ENCODE measurements at regions not wholly inside any gene's neighbourhood (a gene's known extent, or its start where the extent isn't known, plus 50 kb on each side); places are given as distances from the start of the nearest gene placed in this dataset.
"Not testable (repeated sequence)": the region's sequence is repeated elsewhere in the genome, so short reads cannot be mapped to it uniquely, and the experiment has no call there.

GRCh38 chr20:55540486-55540885 lies 464.8 kb downstream of the CBLN4 start:
- no peak overlapping the region for H3K4me3 Mint-ChIP-seq
- H3K4me1 Mint-ChIP-seq (ENCODE audit: low read depth) = no peaks in the 10 kb centered on the region
- no peaks in the 10 kb centered on the region for H3K27me3 Mint-ChIP-seq (ENCODE audit: low read depth)
- no peaks in the 10 kb centered on the region for H3K36me3 Mint-ChIP-seq (ENCODE audit: low read depth)
- ChIA-PET POLR2A (no interaction called here), CTCF (no interaction called here)
- no peak overlapping the region for H3K27ac Mint-ChIP-seq
- DNase-seq (no peak), ATAC-seq (no peak)
- peaks cover 11% of the 10 kb centered on the region for H3K9me3 Mint-ChIP-seq (ENCODE audit: insufficient read depth)

DNA sequence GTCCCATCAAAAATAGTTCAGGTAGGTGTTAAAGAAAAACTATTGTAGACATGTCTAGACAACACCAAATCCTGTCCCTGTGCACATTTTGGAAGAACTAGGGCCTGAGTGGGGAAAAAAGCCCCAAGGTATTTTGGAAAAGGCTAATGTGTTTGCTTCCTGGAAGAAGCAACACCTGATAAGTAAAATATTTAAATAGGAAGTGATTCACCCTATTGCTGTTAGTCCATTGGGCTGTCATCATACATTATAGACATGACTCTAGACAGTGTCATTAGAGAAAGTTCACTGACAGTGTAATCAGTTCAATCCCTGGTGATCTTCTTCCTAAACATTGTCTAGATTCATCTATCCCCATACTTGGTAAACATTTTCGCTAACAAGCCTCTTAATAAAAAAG lies 465.3 kb downstream of the CBLN4 start:
- no peak overlapping the region for H3K27ac Mint-ChIP-seq
- no peaks in the 10 kb centered on the region for H3K27me3 Mint-ChIP-seq (ENCODE audit: low read depth)
- no peak for ATAC-seq
- peaks cover 11% of the 10 kb centered on the region for H3K9me3 Mint-ChIP-seq (ENCODE audit: insufficient read depth)
- H3K4me3 Mint-ChIP-seq = no peak overlapping the region
- no peak for DNase-seq
- ChIA-PET CTCF (no interaction called here), POLR2A (no interaction called here)
- H3K36me3 Mint-ChIP-seq (ENCODE audit: low read depth) = no peaks in the 10 kb centered on the region
- H3K4me1 Mint-ChIP-seq (ENCODE audit: low read depth) = no peaks in the 10 kb centered on the region

- no peak for DNase-seq
- Mint-ChIP-seq H3K36me3 (ENCODE audit: low read depth) (no peaks in the 10 kb centered on the region), H3K4me1 (ENCODE audit: low read depth) (no peaks in the 10 kb centered on the region), H3K27ac (no peak overlapping the region), H3K27me3 (ENCODE audit: low read depth) (no peaks in the 10 kb centered on the region), H3K9me3 (ENCODE audit: insufficient read depth) (peaks cover 11% of the 10 kb centered on the region), H3K4me3 (no peak overlapping the region)
- CTCF ChIA-PET = no interaction called here
- ATAC-seq = no peak
- POLR2A ChIA-PET = no interaction called here
Measured at GRCh38 chr20:55538261-55538908, 466.9 kb downstream of the CBLN4 start.

- H3K27ac Mint-ChIP-seq = no peak overlapping the region
- no peaks in the 10 kb centered on the region for H3K36me3 Mint-ChIP-seq (ENCODE audit: low read depth)
- H3K27me3 Mint-ChIP-seq (ENCODE audit: low read depth) = no peaks in the 10 kb centered on the region
- no peaks in the 10 kb centered on the region for H3K4me1 Mint-ChIP-seq (ENCODE audit: low read depth)
- ChIA-PET CTCF (no interaction called here), POLR2A (no interaction called here)
- no peak overlapping the region for H3K4me3 Mint-ChIP-seq
- DNase-seq = no peak
- ATAC-seq = no peak
- peaks cover 11% of the 10 kb centered on the region for H3K9me3 Mint-ChIP-seq (ENCODE audit: insufficient read depth)
Measured at GRCh38 chr20:55535366-55535765, 470.0 kb downstream of the CBLN4 start.

GRCh38 chr20:55533632-55534031 lies 471.7 kb downstream of the CBLN4 start:
- Mint-ChIP-seq H3K9me3 (ENCODE audit: insufficient read depth) (peaks cover 11% of the 10 kb centered on the region), H3K27me3 (ENCODE audit: low read depth) (no peaks in the 10 kb centered on the region), H3K36me3 (ENCODE audit: low read depth) (no peaks in the 10 kb centered on the region), H3K4me3 (no peak overlapping the region), H3K27ac (no peak overlapping the region), H3K4me1 (ENCODE audit: low read depth) (no peaks in the 10 kb centered on the region)
- ATAC-seq (no peak), DNase-seq (no peak)
- ChIA-PET POLR2A (interaction anchor here (0.7 kb wide), 1 partner anchor 247 kb away, joined by 3 read pairs; no protein-coding TSS in a partner anchor), CTCF (no interaction called here)

DNA sequence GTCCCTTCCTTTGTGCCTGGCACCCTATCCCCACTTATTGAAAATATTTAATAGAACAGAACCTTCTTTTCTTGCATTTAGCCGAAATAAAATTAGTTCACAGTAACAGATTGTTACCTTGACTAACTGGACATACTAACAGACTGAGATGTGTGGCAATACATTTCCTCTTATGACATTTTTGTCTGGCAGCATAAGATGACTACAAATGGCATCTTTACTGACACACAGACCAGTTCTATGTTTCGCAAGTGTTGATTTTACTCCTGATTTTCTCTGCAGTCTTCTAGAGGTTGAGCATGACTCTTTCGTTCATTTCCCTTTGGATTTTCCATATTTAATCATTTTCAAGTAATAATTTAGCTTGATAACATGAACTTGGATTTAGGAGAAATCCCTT lies 474.6 kb downstream of the CBLN4 start:
- Mint-ChIP-seq H3K4me3 (no peak overlapping the region), H3K27me3 (ENCODE audit: low read depth) (no peaks in the 10 kb centered on the region), H3K27ac (no peak overlapping the region), H3K4me1 (ENCODE audit: low read depth) (no peaks in the 10 kb centered on the region), H3K9me3 (ENCODE audit: insufficient read depth) (peaks cover 7% of the 10 kb centered on the region), H3K36me3 (ENCODE audit: low read depth) (no peaks in the 10 kb centered on the region)
- ATAC-seq = no peak
- DNase-seq = no peak
- POLR2A ChIA-PET = no interaction called here
- CTCF ChIA-PET = no interaction called here

- DNase-seq (no peak), ATAC-seq (no peak)
- H3K36me3 Mint-ChIP-seq (ENCODE audit: low read depth) = no peaks in the 10 kb centered on the region
- peaks cover 12% of the 10 kb centered on the region for H3K9me3 Mint-ChIP-seq (ENCODE audit: insufficient read depth)
- H3K27ac Mint-ChIP-seq = no peak overlapping the region
- ChIA-PET POLR2A (no interaction called here), CTCF (no interaction called here)
- no peaks in the 10 kb centered on the region for H3K4me1 Mint-ChIP-seq (ENCODE audit: low read depth)
- no peak overlapping the region for H3K4me3 Mint-ChIP-seq
- H3K27me3 Mint-ChIP-seq (ENCODE audit: low read depth) = no peaks in the 10 kb centered on the region
Measured at GRCh38 chr20:55528482-55528881, 476.8 kb downstream of the CBLN4 start.

DNA sequence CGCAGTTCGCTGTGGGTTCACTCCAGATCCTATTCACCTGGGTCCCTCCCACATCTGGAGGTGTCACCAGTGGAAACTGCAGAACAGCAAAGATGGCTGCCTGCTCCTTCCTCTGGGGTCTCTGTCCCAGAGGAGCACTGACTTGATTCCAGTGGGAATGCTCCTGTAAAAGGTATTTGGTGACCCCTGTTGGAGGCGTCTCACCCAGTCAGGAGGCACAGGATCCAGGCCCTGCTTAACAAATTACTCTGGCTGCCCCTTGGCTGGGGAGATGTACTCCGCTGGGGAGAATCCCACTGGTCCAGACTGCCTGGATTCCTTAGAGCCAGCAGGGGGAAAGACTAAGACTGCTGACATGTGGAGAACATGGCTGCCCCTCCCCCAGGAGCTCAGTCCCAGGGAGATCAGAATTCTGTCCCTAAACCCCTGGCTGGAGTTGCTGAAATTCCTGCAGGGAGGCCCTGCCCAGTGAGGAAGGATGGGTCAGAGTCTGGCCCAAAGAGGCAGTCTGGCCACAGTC lies 483.0 kb downstream of the CBLN4 start:
- POLR2A ChIA-PET = no interaction called here
- CTCF ChIA-PET = no interaction called here
- peaks cover 8% of the 10 kb centered on the region for H3K9me3 Mint-ChIP-seq (ENCODE audit: insufficient read depth)
- H3K4me1 Mint-ChIP-seq (ENCODE audit: low read depth) = no peaks in the 10 kb centered on the region
- no peaks in the 10 kb centered on the region for H3K27me3 Mint-ChIP-seq (ENCODE audit: low read depth)
- ATAC-seq (no peak), DNase-seq (no peak)
- H3K27ac Mint-ChIP-seq = no peak overlapping the region
- H3K36me3 Mint-ChIP-seq (ENCODE audit: low read depth) = no peaks in the 10 kb centered on the region
- H3K4me3 Mint-ChIP-seq = no peak overlapping the region

DNA sequence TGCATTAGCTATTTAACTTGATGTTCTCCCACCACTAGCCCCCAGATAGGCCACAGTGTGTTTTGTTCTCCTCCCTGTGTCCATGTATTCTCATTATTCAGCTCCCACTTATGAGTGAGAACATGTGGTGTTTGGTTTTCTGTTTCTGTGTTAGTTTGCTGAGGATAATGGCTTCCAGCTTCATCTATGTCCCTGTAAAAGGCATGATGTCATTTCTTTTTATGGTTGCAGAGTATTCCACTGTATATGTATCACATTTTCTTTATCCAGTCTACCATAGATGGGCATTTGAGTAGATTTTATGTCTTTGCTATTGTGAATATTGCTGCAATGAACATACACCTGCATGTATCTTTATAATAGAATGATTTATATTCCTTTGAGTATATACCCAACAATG lies 487.7 kb downstream of the CBLN4 start:
- POLR2A ChIA-PET; H3K9me3 Mint-ChIP-seq (ENCODE audit: insufficient read depth); H3K4me1 Mint-ChIP-seq (ENCODE audit: low read depth); H3K27ac Mint-ChIP-seq; ATAC-seq; CTCF ChIA-PET; H3K36me3 Mint-ChIP-seq (ENCODE audit: low read depth); H3K4me3 Mint-ChIP-seq; DNase-seq; H3K27me3 Mint-ChIP-seq (ENCODE audit: low read depth): not testable (repeated sequence)

GRCh38 chr20:55515832-55516231 lies 489.5 kb downstream of the CBLN4 start:
- Mint-ChIP-seq H3K27ac (no peak overlapping the region), H3K27me3 (ENCODE audit: low read depth) (no peaks in the 10 kb centered on the region), H3K4me3 (no peak overlapping the region), H3K4me1 (ENCODE audit: low read depth) (no peaks in the 10 kb centered on the region), H3K9me3 (ENCODE audit: insufficient read depth) (no peaks in the 10 kb centered on the region), H3K36me3 (ENCODE audit: low read depth) (no peaks in the 10 kb centered on the region)
- ChIA-PET POLR2A (no interaction called here), CTCF (no interaction called here)
- ATAC-seq = no peak
- DNase-seq = no peak

- ChIA-PET CTCF (no interaction called here), POLR2A (no interaction called here)
- Mint-ChIP-seq H3K4me3 (no peak overlapping the region), H3K27me3 (ENCODE audit: low read depth) (no peaks in the 10 kb centered on the region), H3K27ac (no peak overlapping the region), H3K4me1 (ENCODE audit: low read depth) (no peaks in the 10 kb centered on the region), H3K9me3 (ENCODE audit: insufficient read depth) (no peaks in the 10 kb centered on the region), H3K36me3 (ENCODE audit: low read depth) (no peaks in the 10 kb centered on the region)
- DNase-seq (no peak), ATAC-seq (no peak)
Measured at GRCh38 chr20:55514531-55514930, 490.8 kb downstream of the CBLN4 start.

- Mint-ChIP-seq H3K4me3 (no peak overlapping the region), H3K4me1 (ENCODE audit: low read depth) (no peaks in the 10 kb centered on the region)
- CTCF ChIA-PET = no interaction called here
Measured at GRCh38 chr20:55513954-55514353, 491.4 kb downstream of the CBLN4 start.

GRCh38 chr20:55500130-55500529 lies 505.2 kb downstream of the CBLN4 start:
- DNase-seq = no peak
- H3K9me3 Mint-ChIP-seq (ENCODE audit: insufficient read depth) = peaks cover 9% of the 10 kb centered on the region

More at GRCh38 chr20:55513954-55514353, 491.4 kb downstream of the CBLN4 start:
- DNase-seq (no peak), ATAC-seq (no peak)
- H3K36me3 Mint-ChIP-seq (ENCODE audit: low read depth) = no peaks in the 10 kb centered on the region
- POLR2A ChIA-PET = no interaction called here
- H3K27ac Mint-ChIP-seq = no peak overlapping the region
- H3K27me3 Mint-ChIP-seq (ENCODE audit: low read depth) = no peaks in the 10 kb centered on the region
- H3K9me3 Mint-ChIP-seq (ENCODE audit: insufficient read depth) = no peaks in the 10 kb centered on the region

More at GRCh38 chr20:55500130-55500529, 505.2 kb downstream of the CBLN4 start:
- no peaks in the 10 kb centered on the region for H3K4me1 Mint-ChIP-seq (ENCODE audit: low read depth)
- H3K4me3 Mint-ChIP-seq = no peak overlapping the region
- H3K27me3 Mint-ChIP-seq (ENCODE audit: low read depth) = no peaks in the 10 kb centered on the region
- no peak overlapping the region for H3K27ac Mint-ChIP-seq
- no peak for ATAC-seq
- ChIA-PET CTCF (no interaction called here), POLR2A (no interaction called here)
- H3K36me3 Mint-ChIP-seq (ENCODE audit: low read depth) = no peaks in the 10 kb centered on the region

All from activated CD8-positive, alpha-beta T cell treated with anti-CD3 and anti-CD28 coated beads, Interleukin-2, amount 10 ng/mL, durations not matched to agents 7 days and 5 days (primary cell).